D341Med (cell line): ENCODE measurements at regions not wholly inside any gene's neighbourhood (a gene's known extent, or its start where the extent isn't known, plus 50 kb on each side); places are given as distances from the start of the nearest gene placed in this dataset.

Experiments
- DNase-seq: peaks from one replicate; pipeline ENCODE4 v3.0.0; 2012; ENCODE audit warnings: low spot score

DNA sequence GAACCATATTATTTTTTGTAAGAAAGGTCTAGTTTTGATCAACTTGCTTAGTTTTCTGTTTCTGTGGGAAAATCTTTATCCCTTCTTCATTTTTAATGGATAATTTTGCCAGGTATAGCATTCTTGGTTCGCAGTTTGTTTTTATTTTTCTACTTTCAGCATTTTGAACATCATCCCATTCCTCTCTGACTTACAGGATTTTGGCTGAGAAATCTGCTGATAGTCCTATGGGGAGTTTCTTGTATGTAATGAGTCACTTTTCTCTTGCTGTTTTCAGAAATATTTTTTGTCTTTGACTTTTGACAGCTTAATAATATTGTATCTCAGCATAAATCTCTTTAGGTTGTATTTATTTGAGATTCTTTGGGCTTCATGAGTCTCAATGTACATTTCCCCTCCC lies 389.1 kb downstream of the PBX1 start:
- no peak for DNase-seq

DNA sequence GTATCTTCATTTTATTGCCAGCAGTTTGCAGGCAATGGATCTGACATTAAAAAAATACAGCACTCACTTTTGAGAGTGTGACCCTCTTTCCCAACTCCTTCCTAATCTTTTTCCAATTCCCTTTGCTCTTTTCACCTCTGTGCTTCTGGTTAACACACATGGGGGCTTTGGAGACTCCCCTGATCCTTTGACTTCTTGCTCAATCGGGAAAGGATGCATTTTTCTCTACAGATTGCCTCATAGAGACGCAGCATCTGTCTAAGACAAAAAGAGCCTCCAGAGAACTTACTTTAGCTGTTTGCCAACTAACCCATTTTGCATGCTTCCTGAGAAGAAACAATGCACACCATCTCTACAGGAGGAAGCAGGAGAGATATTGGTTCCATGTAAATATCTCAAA lies 378.3 kb downstream of the PBX1 start:
- no peak for DNase-seq

DNA sequence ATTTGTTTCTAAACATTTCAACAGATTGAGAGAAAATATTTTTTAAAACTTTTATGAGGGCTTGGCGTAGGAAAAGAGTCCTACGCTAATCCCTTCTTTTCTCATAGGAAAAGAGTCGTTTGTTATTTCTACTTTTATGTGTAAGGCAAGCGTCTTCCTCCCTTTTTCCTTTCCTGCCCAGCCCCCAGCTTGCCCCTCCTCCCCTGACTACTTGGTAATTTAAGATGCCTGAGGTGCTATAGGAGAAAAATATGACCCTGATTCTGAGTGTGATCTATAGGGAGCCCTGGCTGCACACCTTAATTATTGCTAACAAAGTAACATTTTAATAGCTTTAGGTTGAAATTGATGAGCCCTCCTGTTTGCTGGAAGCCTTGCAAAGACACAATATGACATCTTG lies 373.6 kb downstream of the PBX1 start:
- DNase-seq: no peak

DNA sequence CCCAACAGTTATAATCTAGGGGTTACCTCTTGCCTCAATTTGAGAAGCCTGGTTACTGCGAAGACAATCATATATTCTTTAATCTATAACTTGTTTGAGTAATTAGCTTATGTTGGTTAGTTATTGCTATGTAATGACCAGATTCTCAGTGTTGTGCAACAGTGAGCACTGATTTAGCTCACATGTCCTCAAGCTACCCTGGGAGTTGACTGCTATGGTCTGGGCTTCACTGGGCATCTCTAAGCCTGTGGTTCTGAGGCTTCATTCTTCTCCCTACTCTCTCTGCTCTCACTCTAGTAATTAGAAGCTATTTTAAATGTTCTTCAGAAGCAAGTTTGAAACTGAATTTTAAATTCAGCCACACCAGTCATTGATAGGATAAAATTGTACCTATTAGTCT lies 371.8 kb downstream of the PBX1 start:
- DNase-seq: no peak

DNA sequence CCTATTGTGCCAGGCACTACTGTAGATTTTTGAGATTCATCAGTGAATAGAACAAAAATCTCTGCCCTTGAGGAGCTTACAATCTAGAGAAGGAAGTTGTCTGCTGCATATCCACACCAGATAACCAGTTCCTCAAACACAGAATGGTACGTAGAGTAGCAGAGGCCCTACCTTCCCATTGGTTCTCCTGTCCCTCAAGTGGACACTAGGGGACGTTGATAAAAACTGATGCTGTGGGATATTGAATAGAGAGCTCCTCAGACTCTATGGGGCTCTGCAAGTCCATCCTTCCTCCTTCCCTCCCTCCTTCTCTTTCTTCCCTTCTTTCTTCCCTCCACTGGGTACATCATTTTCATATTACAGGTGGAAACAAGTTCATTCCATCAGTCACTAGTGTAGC lies 371.3 kb downstream of the PBX1 start:
- no peak for DNase-seq

DNA sequence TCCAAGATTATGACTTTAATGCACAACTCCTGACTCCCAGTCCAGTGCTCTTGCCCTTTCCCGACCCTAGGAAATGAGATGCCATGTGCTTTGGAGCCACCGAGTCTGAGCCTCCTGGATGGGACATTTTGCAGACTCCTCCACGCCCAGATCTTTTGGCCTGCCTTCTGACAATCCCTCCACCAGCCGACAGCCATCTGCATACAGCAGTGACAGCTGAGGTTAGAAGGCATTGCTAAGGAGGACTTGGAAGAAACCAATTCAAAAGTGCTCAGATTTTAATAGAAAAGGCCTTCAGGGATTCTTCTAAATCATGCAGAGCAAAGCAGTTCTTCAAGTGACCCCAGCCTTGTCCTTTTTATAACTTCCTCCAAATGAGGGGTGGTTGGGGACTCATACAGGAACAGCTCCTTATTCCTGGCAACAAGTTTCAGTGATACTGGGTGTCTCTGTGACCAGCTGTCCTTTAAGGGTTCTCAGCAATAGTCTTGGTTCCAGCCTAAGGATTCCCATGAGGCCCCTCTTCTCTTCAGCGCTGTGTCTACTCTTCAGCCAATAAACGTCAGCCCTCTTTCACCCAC lies 369.3 kb downstream of the PBX1 start:
- DNase-seq: no peak

DNA sequence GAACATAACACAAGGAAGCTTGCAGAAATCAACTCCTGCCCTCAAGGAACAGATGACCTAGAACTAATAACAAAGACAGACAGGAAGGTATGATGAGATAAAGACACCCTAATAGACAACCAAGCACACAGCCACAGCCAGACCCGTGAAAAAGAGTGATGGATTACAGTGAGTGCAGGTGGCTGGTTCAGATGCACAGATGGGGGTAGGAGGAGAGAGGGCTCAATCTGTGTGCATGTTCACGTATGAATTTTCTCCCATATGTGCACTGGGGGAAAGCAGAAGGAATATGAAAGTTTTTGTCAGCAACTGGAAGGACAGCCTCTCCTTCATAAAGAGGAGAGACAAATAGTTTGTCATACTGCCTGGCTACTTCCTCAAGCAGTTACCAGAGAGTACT lies 367.1 kb downstream of the PBX1 start:
- DNase-seq: no peak

DNA sequence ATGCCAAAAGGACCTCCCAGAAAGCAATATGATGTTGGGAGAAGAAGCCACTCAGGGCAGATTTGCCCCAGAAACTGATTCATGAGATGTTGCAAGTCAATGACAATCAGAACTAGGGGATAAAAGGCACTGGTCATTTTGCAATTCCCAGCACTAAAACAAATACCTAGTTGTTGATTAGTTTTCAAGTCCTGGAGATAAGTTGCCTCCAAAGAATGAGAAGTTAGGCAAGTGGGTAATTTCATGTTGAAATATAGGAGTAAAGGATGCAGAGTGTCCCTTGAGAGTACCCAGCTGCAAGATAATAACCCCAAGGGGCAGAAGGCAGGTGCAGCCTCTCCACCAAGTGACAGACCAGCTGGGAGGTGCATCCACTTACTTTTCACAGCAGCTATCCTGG lies 363.6 kb downstream of the PBX1 start:
- no peak for DNase-seq

DNA sequence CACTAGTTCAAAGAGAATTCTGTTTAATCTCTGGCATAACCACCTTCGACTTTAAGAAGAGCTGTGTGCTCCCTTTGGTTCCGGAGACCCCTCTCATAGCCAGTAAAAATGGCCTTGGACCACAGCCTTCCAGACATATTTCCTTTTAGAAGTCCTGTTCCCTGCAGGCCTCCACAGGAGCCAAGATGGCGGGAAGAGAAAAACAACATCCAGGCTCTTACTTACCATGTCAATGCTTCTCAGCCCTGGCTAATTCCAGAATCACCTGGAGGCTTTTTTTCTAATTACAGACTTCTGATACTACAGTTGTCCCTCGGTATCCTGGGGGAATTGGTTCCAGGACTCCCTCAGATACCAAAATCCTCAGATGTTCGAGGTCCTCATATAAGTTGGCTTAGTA lies 362.5 kb downstream of the PBX1 start:
- no peak for DNase-seq

DNA sequence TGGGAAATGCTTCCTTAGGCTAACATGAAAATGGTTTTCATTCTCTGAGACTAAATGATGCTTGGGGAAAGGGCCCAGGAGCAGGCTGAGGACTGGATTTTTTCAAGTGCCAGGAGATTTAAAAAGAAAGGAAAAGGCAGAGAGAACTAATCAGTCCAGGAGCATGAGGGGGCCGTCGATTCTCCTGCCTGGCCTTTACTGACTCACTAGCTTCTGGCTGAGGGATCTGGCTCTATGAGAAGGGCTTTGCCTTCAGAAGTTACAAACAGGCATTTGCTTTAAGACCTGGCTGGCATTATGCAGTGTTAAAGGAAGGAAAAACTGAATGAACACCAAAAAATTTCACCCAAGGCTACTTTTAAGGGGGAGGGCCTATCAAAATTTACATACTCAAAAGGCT lies 359.2 kb downstream of the PBX1 start:
- DNase-seq: no peak

DNA sequence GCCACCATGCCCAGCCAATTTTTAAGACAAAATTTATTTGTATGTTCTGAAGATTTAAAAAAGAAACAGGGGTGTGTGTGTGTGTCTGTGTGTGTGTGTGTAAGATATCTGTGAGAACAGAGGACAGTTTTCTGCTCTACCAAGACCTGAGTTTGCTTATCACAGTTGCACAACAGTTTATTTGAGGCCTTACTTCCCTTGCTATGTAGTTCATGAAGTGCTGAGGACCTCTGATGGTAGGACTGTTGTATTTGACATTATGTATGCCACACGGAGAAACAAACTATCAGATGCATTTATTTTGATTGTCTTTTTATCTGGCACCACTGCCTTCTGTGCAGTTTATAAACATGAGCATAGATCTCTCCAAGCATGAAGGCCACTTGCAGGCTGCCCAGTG lies 355.2 kb downstream of the PBX1 start:
- DNase-seq: no peak

DNA sequence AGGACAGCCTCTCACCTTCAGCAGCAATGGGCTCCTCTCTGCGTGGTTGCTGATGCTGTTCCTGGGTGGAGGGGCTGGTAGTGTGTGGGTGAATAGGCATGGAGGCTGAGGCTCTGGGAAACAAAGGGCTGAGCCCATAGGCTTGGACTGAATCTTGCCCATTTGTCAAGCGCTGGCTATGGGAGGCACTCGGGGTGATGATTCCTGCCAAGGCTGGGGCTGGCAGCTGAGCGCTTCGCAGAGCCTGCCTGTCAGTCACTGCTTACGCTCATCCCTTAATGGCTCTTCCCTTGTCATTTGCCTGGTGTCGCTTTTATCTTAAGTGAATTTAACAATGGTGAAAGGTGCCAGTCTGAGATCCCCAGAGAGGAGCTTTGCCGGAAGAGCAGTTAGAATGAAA lies 353.3 kb downstream of the PBX1 start:
- no peak for DNase-seq

DNA sequence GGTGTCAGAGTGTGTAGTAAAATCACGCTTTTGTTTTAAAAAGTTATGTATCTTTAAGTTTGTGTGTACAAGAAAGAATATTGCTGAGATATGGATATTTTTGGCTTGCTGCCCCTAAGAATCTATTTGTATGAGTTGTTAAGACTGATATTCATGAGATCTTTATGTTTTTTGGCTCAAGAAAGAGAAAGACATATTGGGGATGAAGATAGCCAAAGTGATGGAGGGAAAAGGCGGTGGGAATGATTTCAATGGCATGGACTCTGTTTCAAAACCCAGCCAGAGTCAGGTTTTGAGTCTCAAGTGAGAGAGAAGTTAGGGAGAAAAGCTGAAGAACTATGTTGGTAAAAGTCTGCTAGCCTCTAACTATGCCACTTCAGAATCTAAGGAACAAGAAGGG lies 351.7 kb downstream of the PBX1 start:
- no peak for DNase-seq

DNA sequence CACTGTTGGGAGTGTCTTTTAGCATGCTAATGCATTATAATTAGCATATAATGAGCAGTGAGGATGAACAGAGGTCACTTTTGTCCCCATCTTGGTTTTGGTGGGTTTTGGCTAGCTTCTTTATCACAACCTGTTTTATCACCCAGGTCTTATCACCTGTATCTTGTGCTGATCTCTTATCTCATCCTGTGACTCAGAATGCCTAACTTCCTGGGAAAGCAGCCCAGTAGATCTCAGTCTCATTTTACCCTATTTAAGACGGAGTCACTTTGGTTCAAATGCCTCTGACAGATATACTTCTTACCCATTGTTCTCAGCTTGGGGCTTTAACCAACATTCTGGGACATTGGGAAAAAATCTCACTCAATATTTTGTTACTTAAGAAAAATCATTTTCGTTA lies 348.7 kb downstream of the PBX1 start:
- DNase-seq: no peak

DNA sequence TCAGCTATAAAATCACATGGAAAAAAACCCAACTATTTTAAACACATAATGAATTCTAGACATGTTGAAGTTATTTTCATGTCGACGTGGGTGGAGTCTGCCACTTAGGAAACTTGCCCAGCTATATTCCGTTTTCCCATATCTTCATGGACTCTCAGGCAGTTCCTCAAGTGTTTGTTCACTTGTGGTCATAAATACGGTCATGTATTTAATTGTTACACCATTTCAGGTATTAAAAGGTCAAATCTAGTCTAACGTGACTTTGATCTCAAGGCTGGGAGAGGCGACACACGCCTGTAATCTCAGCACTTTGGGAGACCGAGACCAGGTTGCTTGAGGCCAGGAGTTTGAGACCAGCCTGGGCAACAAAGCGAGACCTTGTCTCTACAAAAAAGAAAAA lies 346.9 kb downstream of the PBX1 start:
- no peak for DNase-seq

DNA sequence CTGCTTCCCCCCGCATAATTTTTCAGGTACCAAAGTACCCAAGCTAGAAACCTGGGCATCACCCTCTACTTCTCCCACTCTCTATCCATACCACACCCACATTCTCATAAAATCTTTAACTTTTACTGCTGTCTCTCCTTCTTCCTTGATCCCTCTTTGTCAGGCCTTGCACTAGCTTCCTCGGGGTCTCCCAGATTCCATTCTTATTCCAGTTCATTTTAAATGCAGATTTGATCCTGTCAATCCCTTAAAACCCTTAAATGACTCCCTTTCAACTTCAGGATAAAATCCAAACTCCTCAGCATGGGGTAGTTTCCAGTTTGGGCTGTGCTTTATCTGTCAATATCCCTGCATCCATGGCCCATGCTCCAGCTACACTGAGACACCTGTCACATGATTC lies 343.5 kb downstream of the PBX1 start:
- no peak for DNase-seq
